Naive thymus-derived CD4-positive, alpha-beta T cell (primary cell): ENCODE measurements at regions not wholly inside any gene's neighbourhood (a gene's known extent, or its start where the extent isn't known, plus 50 kb on each side); places are given as distances from the start of the nearest gene placed in this dataset.
A peak's percentile ranks its signal among the peaks of the same experiment; 100 is the strongest.

ENCODE experiments used
- ATAC-seq: fragments of 150-1000 bp; cut with Tn5 transposase; 2 replicates; pipeline ENCODE4 v1.10.0; 2021; ENCODE audit warnings: mild to moderate bottlenecking, moderate library complexity
- CTCF ChIA-PET: fragments of 350-600 bp; sonication (Branson Sonifier 250); formaldehyde crosslinking; loops from one replicate; lab custom pipeline; 2021; ENCODE audit warnings: antibody characterized with exemption; lab: Charles Lee
- POLR2A ChIA-PET: fragments of 350-600 bp; sonication (Branson Sonifier 250); formaldehyde crosslinking; loops from one replicate; lab custom pipeline; 2021; ENCODE audit warnings: antibody characterized with exemption, inconsistent platforms; lab: Charles Lee
- DNase-seq, 9 donors: peaks; one replicate each; pipeline versions ENCODE4 v3.0.0 to v3.0.0-alpha.2; 2020 to 2022; ENCODE audit warnings: mixed read lengths in 1 of 9
- H3K27ac ChIP-seq: one replicate; pipeline ENCODE4 v1.7.0; 2013; ENCODE audit warnings: mild to moderate bottlenecking, low read depth, low read length, moderate library complexity
- H3K27me3 ChIP-seq, 2 donors: one replicate each; pipeline ENCODE4 v1.7.0; 2013; ENCODE audit warnings: low read length in 2 of 2, mild to moderate bottlenecking in 2 of 2, moderate library complexity in 2 of 2; ENCODE audit not compliant: control insufficient read depth in 2 of 2, insufficient read depth in 2 of 2
- H3K36me3 ChIP-seq, 3 experiments: 1 replicate in 2 of 3; 2 replicates in 1 of 3; pipeline ENCODE4 v1.7.0; 2013; ENCODE audit warnings: low read length in 3 of 3, mild to moderate bottlenecking in 3 of 3, moderate library complexity in 1 of 3; ENCODE audit not compliant: insufficient read depth in 3 of 3, control insufficient read depth in 2 of 3
- H3K4me1 ChIP-seq, 2 donors: one replicate each; pipeline ENCODE4 v1.7.0; 2013; ENCODE audit warnings: low read length in 2 of 2, mild to moderate bottlenecking in 2 of 2, moderate library complexity in 1 of 2; ENCODE audit not compliant: control insufficient read depth in 2 of 2, insufficient read depth in 2 of 2
- H3K4me3 ChIP-seq: 2 replicates; pipeline ENCODE4 v1.7.0; 2013; ENCODE audit warnings: mild to moderate bottlenecking, low read length
- H3K9me3 ChIP-seq, 3 experiments: 1 replicate in 2 of 3; 2 replicates in 1 of 3; pipeline ENCODE4 v1.7.0; 2013; ENCODE audit warnings: low read length in 3 of 3; ENCODE audit not compliant: control insufficient read depth in 2 of 3
- H3K27ac Mint-ChIP-seq, 9 donors: one replicate each; pipeline ENCODE4 v1.8.0; 2020 to 2022; ENCODE audit warnings: mixed read lengths in 9 of 9, mild to moderate bottlenecking in 8 of 9, moderate library complexity in 5 of 9, inconsistent platforms in 2 of 9
- H3K27me3 Mint-ChIP-seq, 5 donors: one replicate each; pipeline ENCODE4 v1.8.0; 2021 to 2022; ENCODE audit warnings: mixed read lengths in 5 of 5, mild to moderate bottlenecking in 1 of 5
- H3K36me3 Mint-ChIP-seq, 5 donors: one replicate each; pipeline ENCODE4 v1.8.0; 2020 to 2022; ENCODE audit warnings: mixed read lengths in 5 of 5, mild to moderate bottlenecking in 3 of 5, inconsistent platforms in 1 of 5
- H3K4me1 Mint-ChIP-seq, 7 donors: one replicate each; pipeline ENCODE4 v1.8.0; 2020 to 2022; ENCODE audit warnings: mixed read lengths in 7 of 7, mild to moderate bottlenecking in 3 of 7, inconsistent platforms in 1 of 7
- H3K4me3 Mint-ChIP-seq, 10 donors: one replicate each; pipeline ENCODE4 v1.8.0; 2020 to 2022; ENCODE audit warnings: mild to moderate bottlenecking in 10 of 10, mixed read lengths in 10 of 10, moderate library complexity in 6 of 10, inconsistent platforms in 2 of 10
- H3K9me3 Mint-ChIP-seq, 11 donors: one replicate each; pipeline ENCODE4 v1.8.0; 2020 to 2022; ENCODE audit warnings: mixed read lengths in 11 of 11, mild to moderate bottlenecking in 4 of 11, inconsistent platforms in 1 of 11, moderate library complexity in 1 of 11
- intact Hi-C, 2 donors: fragments of 100-400 bp; cut with micrococcal nuclease; formaldehyde crosslinking; loops; one replicate each; pipeline ENCODE4 v1.15.1; 2023

DNA sequence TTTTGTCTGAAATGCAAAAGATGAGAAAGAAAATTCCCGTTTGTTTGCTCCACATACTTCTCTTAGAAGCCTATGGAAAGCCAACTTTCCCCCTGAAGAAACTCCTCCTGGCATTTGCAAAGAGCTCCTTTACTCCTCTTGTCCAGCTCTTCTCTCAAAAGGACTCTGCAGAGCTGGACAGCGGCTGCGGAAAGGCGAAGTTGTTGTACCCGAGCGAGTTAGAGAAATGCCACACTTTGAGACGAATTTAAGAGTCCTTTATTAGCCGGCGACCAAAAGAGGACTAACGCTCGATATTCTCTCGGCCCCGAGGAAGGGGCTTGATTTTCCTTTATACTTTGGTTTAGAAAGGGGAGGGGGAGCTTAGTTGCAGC lies 157.8 kb downstream of the TRIM27 start:
- intact Hi-C loops, result no loop called here
- DNase-seq (no peak), ATAC-seq (no peak)
- peak overlapping the region in 1 of 10 donors; percentile 3 for H3K4me3 Mint-ChIP-seq
- Histone ChIP-seq H3K4me3 (no peak overlapping the region), H3K27ac (no peak overlapping the region), H3K36me3 (no peaks in the 10 kb centered on the region), H3K4me1 (no peaks in the 10 kb centered on the region), H3K27me3 (peaks cover 0 to 45% of the 10 kb centered on the region in 2 donors), H3K9me3 (peaks cover 0 to 23% (median 0%) of the 10 kb centered on the region in 3 experiments)
- H3K4me1 Mint-ChIP-seq, result no peaks in the 10 kb centered on the region
- peaks cover 0 to 16% (median 4%) of the 10 kb centered on the region in 5 donors for H3K36me3 Mint-ChIP-seq
- peak overlapping the region in 1 of 9 donors; percentile 4 for H3K27ac Mint-ChIP-seq
- H3K27me3 Mint-ChIP-seq, result peaks cover 61 to 92% (median 85%) of the 10 kb centered on the region in 5 donors
- POLR2A ChIA-PET, result no interaction called here
- CTCF ChIA-PET, result no interaction called here
- H3K9me3 Mint-ChIP-seq, result peaks cover 3 to 82% (median 29%) of the 10 kb centered on the region in 11 donors

DNA sequence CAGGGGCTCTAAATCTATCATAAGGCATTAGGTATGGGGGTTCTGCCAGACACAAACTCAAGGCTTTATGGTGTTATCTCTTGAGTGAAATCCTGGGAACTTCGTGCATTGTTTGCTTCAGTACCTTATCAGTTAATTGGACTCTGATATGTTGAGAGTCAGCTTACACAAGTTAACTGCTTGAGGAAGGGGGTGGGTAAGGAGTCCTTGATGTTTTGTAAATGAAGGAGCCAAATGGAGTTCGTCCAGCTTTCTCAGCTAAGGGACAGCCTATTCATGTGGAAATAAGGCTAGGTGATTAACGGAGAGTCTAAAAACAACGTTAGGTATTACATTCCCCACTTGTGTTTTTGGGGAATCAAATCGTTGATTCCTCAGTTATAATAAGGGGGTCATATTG lies 157.4 kb downstream of the TRIM27 start:
- no peak overlapping the region for H3K27ac Mint-ChIP-seq
- Histone ChIP-seq H3K4me1 (no peaks in the 10 kb centered on the region), H3K36me3 (no peaks in the 10 kb centered on the region), H3K9me3 (peaks cover 0 to 23% (median 0%) of the 10 kb centered on the region in 3 experiments), H3K27me3 (peaks cover 1 to 50% of the 10 kb centered on the region in 2 donors), H3K27ac (no peak overlapping the region), H3K4me3 (no peak overlapping the region)
- ChIA-PET CTCF (no interaction called here), POLR2A (no interaction called here)
- DNase-seq (no peak), ATAC-seq (no peak)
- peaks cover 0 to 16% (median 4%) of the 10 kb centered on the region in 5 donors for H3K36me3 Mint-ChIP-seq
- peaks cover 3 to 82% (median 29%) of the 10 kb centered on the region in 11 donors for H3K9me3 Mint-ChIP-seq
- intact Hi-C loops, result no loop called here
- H3K4me3 Mint-ChIP-seq, result peak overlapping the region in 1 of 10 donors; percentile 3
- no peaks in the 10 kb centered on the region for H3K4me1 Mint-ChIP-seq
- peaks cover 65 to 96% (median 88%) of the 10 kb centered on the region in 5 donors for H3K27me3 Mint-ChIP-seq

DNA sequence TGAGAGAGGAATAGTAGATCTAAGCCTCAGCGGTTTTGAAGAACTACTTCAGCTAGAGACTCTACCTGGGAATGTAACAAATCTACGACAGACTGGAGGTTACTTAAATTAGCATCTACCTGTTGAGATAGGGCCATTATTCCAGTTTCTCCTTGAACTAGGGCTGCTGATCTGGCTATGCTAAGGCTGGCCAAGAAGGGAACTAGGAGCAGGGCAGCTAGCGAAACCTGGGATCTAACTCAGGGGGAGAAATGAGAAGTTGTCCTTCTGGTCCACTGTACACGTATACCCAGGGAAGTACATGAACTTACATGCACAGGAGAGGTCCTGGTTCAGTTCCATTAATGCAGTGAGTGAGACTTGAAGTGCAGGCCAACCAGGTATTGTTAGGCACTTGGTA lies 156.7 kb downstream of the TRIM27 start:
- ATAC-seq, result no peak
- intact Hi-C loops, result no loop called here
- Histone ChIP-seq H3K36me3 (no peaks in the 10 kb centered on the region), H3K4me3 (no peak overlapping the region), H3K4me1 (no peaks in the 10 kb centered on the region), H3K27me3 (peaks cover 8 to 55% of the 10 kb centered on the region in 2 donors), H3K9me3 (peaks cover 0 to 25% (median 0%) of the 10 kb centered on the region in 3 experiments), H3K27ac (no peak overlapping the region)
- Mint-ChIP-seq H3K4me3 (no peak overlapping the region), H3K27me3 (peaks cover 72 to 96% (median 90%) of the 10 kb centered on the region in 5 donors), H3K4me1 (no peaks in the 10 kb centered on the region), H3K27ac (no peak overlapping the region), H3K36me3 (peaks cover 0 to 16% (median 4%) of the 10 kb centered on the region in 5 donors), H3K9me3 (peaks cover 3 to 85% (median 29%) of the 10 kb centered on the region in 11 donors)
- ChIA-PET POLR2A (no interaction called here), CTCF (no interaction called here)
- DNase-seq, result no peak

GRCh38 chr6:28767691-28768090 lies 156.1 kb downstream of the TRIM27 start:
- H3K9me3 Mint-ChIP-seq, result peaks cover 3 to 87% (median 27%) of the 10 kb centered on the region in 11 donors
- DNase-seq (no peak), ATAC-seq (no peak)
- H3K27me3 ChIP-seq, result peaks cover 8 to 60% of the 10 kb centered on the region in 2 donors
- CTCF ChIA-PET, result no interaction called here
- H3K4me3 Mint-ChIP-seq, result no peak overlapping the region
- peaks cover 0 to 16% (median 4%) of the 10 kb centered on the region in 5 donors for H3K36me3 Mint-ChIP-seq
- POLR2A ChIA-PET, result interaction anchor here (0.6 kb wide), 1 partner anchor 242 kb away, joined by 3 read pairs; no protein-coding TSS in a partner anchor
- no peak overlapping the region for H3K27ac ChIP-seq
- H3K4me1 ChIP-seq, result no peaks in the 10 kb centered on the region
- peaks cover 0 to 26% (median 0%) of the 10 kb centered on the region in 3 experiments for H3K9me3 ChIP-seq
- intact Hi-C loops, result no loop called here
- H3K27me3 Mint-ChIP-seq, result peaks cover 78 to 96% (median 91%) of the 10 kb centered on the region in 5 donors
- no peak overlapping the region for H3K4me3 ChIP-seq
- peaks cover 0 to 3% (median 0%) of the 10 kb centered on the region in 7 donors for H3K4me1 Mint-ChIP-seq
- no peaks in the 10 kb centered on the region for H3K36me3 ChIP-seq
- H3K27ac Mint-ChIP-seq, result no peak overlapping the region

GRCh38 chr6:28768187-28768913 lies 155.4 kb downstream of the TRIM27 start:
- no peak overlapping the region for H3K4me3 ChIP-seq
- peaks cover 3 to 10% (median 6%) of the 10 kb centered on the region in 7 donors for H3K4me1 Mint-ChIP-seq
- H3K36me3 Mint-ChIP-seq, result peaks cover 0 to 21% (median 4%) of the 10 kb centered on the region in 5 donors
- no peak overlapping the region for H3K27ac ChIP-seq
- H3K27me3 ChIP-seq, result peaks cover 10 to 61% of the 10 kb centered on the region in 2 donors
- ChIA-PET POLR2A (interaction anchor here (0.6 kb wide), 1 partner anchor 241 kb away, joined by 3 read pairs; no protein-coding TSS in a partner anchor), CTCF (no interaction called here)
- peaks cover 8 to 87% (median 31%) of the 10 kb centered on the region in 11 donors for H3K9me3 Mint-ChIP-seq
- no peak overlapping the region for H3K27ac Mint-ChIP-seq
- no peaks in the 10 kb centered on the region for H3K36me3 ChIP-seq
- no peak for ATAC-seq
- no peak overlapping the region for H3K4me3 Mint-ChIP-seq
- H3K4me1 ChIP-seq, result no peaks in the 10 kb centered on the region
- peaks cover 84 to 96% (median 91%) of the 10 kb centered on the region in 5 donors for H3K27me3 Mint-ChIP-seq
- DNase-seq, result no peak
- intact Hi-C loops, result no loop called here
- H3K9me3 ChIP-seq, result peaks cover 0 to 26% (median 0%) of the 10 kb centered on the region in 3 experiments

- ChIA-PET POLR2A (no interaction called here), CTCF (no interaction called here)
- Mint-ChIP-seq H3K36me3 (peaks cover 0 to 28% (median 6%) of the 10 kb centered on the region in 5 donors), H3K27ac (peak overlapping the region in 1 of 9 donors; percentile 33), H3K9me3 (peaks cover 9 to 87% (median 35%) of the 10 kb centered on the region in 11 donors), H3K4me3 (no peak overlapping the region), H3K4me1 (peaks cover 6 to 17% (median 10%) of the 10 kb centered on the region in 7 donors), H3K27me3 (peaks cover 93 to 96% (median 95%) of the 10 kb centered on the region in 5 donors)
- H3K4me3 ChIP-seq, result no peak overlapping the region
- intact Hi-C loops, result loop anchor here in 1 of 2 donors (5.0 kb wide), 1 partner anchor 42 kb away; no protein-coding TSS in a partner anchor
- H3K27me3 ChIP-seq, result peaks cover 18 to 71% of the 10 kb centered on the region in 2 donors
- DNase-seq, result no peak
- H3K27ac ChIP-seq, result no peak overlapping the region
- H3K9me3 ChIP-seq, result peaks cover 0 to 18% (median 0%) of the 10 kb centered on the region in 3 experiments
- no peaks in the 10 kb centered on the region for H3K36me3 ChIP-seq
- ATAC-seq, result no peak
- no peaks in the 10 kb centered on the region for H3K4me1 ChIP-seq
Measured at GRCh38 chr6:28769626-28770402, 154.0 kb downstream of the TRIM27 start.
